Common myeloid progenitor, CD34-positive (primary cell): ENCODE measurements at regions not wholly inside any gene's neighbourhood (a gene's known extent, or its start where the extent isn't known, plus 50 kb on each side); places are given as distances from the start of the nearest gene placed in this dataset.

Source experiments
- CTCF ChIA-PET: fragments of 350-600 bp; sonication (Branson Sonifier 250); formaldehyde crosslinking; loops from one replicate; lab custom pipeline; 2021; ENCODE audit warnings: antibody characterized with exemption; lab: Charles Lee
- POLR2A ChIA-PET: fragments of 350-600 bp; sonication (Branson Sonifier 250); formaldehyde crosslinking; loops from one replicate; lab custom pipeline; 2021; ENCODE audit warnings: antibody characterized with exemption; lab: Charles Lee
- DNase-seq, 3 donors: peaks; one replicate each; pipeline versions ENCODE4 v3.0.0 to v3.0.0-alpha.2; 2013
- H3K27ac ChIP-seq, 2 experiments: 1 replicate in 1 of 2; 2 replicates in 1 of 2; pipeline ENCODE4 v1.7.0; 2013; ENCODE audit warnings: inconsistent platforms in 2 of 2, low read length in 2 of 2, mild to moderate bottlenecking in 2 of 2, low read depth in 1 of 2, moderate library complexity in 1 of 2; ENCODE audit not compliant: severe bottlenecking in 2 of 2, insufficient read depth in 1 of 2, poor library complexity in 1 of 2
- H3K27me3 ChIP-seq, 5 experiments: replicated peaks in 2 of 5; 1 replicate in 3 of 5; 2 replicates in 2 of 5; pipeline versions ENCODE4 v1.6.1 to v1.7.0; 2013; ENCODE audit warnings: low read length in 4 of 5, mild to moderate bottlenecking in 2 of 5, moderate library complexity in 2 of 5, inconsistent platforms in 1 of 5; ENCODE audit not compliant: insufficient read depth in 5 of 5, control insufficient read depth in 4 of 5
- H3K36me3 ChIP-seq, 4 experiments: 1 replicate in 2 of 4; 2 replicates in 2 of 4; pipeline versions ENCODE4 v1.6.1 to v1.7.0; 2013; ENCODE audit warnings: low read length in 3 of 4, control low read depth in 1 of 4, mild to moderate bottlenecking in 1 of 4; ENCODE audit not compliant: control insufficient read depth in 4 of 4, insufficient read depth in 4 of 4
- H3K4me1 ChIP-seq, 4 experiments: 1 replicate in 3 of 4; 2 replicates in 1 of 4; pipeline versions ENCODE4 v1.6.1 to v1.7.1; 2013; ENCODE audit warnings: low read length in 3 of 4, mild to moderate bottlenecking in 3 of 4, control low read depth in 1 of 4, inconsistent platforms in 1 of 4, moderate library complexity in 1 of 4; ENCODE audit not compliant: control insufficient read depth in 4 of 4, insufficient read depth in 4 of 4; ENCODE audit errors: control extremely low read depth in 1 of 4
- H3K4me3 ChIP-seq, 7 experiments: 1 replicate in 4 of 7; 2 replicates in 3 of 7; pipeline versions ENCODE4 v1.5.1 to v1.7.0; 2013; ENCODE audit warnings: mild to moderate bottlenecking in 7 of 7, low read length in 6 of 7, moderate library complexity in 6 of 7, inconsistent platforms in 2 of 7, low read depth in 2 of 7, control low read depth in 1 of 7; ENCODE audit not compliant: insufficient read depth in 4 of 7, control insufficient read depth in 1 of 7; ENCODE audit errors: extremely low read depth in 1 of 7
- H3K9me3 ChIP-seq, 5 experiments: 1 replicate in 4 of 5; 2 replicates in 1 of 5; pipeline versions ENCODE4 v1.6.1 to v1.7.1; 2013; ENCODE audit warnings: low read length in 4 of 5, mild to moderate bottlenecking in 2 of 5, inconsistent platforms in 1 of 5, low read depth in 1 of 5, moderate library complexity in 1 of 5; ENCODE audit not compliant: control insufficient read depth in 4 of 5, insufficient read depth in 2 of 5; ENCODE audit errors: control extremely low read depth in 1 of 5
- WGBS: methylation state at CpG from one replicate; pipeline ENCODE4 v1.1.5; 2013; ENCODE audit not compliant: insufficient coverage; 5-methylcytosine and 5-hydroxymethylcytosine counted together

DNA sequence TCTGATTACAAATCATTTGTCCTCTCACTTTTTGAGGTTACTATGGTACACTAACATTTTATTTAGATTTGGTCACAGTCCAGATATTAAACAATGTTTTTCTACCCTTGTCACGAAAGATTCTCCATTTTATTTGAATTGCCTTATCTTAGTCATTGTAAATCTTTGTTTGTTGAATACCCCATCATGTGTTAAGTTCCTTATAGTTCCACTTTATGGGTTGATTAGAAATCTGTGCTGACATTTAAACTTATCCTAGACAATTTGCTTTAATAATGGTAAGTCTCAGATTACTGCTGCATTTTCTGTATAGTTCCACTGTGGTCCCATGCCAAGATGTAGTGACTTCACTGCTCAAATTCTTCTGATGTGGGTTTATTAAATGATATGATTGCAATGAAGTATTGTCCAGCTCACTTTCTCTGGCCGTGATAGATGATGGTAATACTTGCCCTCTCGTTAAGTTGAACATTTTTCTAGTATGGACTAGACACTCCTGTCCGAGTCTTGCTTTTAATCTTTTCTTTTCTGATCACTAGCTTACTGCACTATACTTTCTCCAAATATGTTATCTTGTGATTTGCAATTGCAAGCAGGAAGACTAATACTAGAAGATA lies 1107.3 kb downstream of the SLC6A15 start:
- ChIA-PET CTCF (interaction anchor here (0.5 to 1.1 kb wide), 2 partner anchors 21 to 1365 kb away, joined by 3 read pairs; no protein-coding TSS in a partner anchor), POLR2A (no interaction called here)
- H3K36me3 ChIP-seq, result no peaks in the 10 kb centered on the region
- H3K27ac ChIP-seq, result no peak overlapping the region
- WGBS, result no CpG with 5 or more reads among the region's 4 CpGs
- no peak for DNase-seq
- no peaks in the 10 kb centered on the region for H3K4me1 ChIP-seq
- H3K9me3 ChIP-seq, result no peaks in the 10 kb centered on the region
- no peaks in the 10 kb centered on the region for H3K27me3 ChIP-seq
- H3K4me3 ChIP-seq, result no peak overlapping the region

DNA sequence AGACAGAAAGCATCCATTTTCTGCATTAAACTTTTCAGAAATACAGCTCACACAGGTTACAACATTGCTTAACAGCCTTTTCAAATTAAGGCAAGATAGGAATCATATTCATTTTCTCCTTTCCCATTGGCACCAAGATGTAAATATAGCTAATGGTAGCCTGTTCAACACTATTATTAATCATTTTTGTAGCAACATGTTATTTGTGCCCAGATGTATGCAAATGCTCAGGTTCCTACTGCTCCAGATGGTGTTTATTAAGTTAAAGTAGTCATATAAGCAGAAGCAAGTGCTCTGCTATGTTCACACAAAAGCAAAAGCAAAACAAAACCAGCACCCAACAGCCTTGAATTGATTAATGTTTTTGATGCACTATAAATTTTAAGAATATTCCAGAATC lies 1110.6 kb downstream of the SLC6A15 start:
- POLR2A ChIA-PET, result no interaction called here
- CTCF ChIA-PET, result no interaction called here

DNA sequence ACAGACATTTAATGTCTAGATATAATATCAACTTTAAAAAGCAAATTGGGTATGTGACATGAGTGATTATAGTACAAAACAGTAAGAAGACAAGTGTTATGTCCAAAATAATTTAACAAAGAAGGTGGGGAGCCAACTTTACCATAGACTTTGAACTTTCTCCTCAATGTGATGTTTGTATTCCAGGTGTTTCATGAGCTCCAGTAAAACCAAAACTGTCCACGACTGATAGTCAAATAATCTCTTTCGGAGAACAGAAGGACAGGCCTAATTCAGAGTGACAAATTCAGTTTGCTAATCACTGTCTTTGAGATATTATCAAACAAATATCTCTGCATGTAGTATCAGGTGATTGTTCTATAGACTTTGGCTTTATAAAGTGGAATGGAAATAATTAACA lies 1112.6 kb downstream of the SLC6A15 start:
- DNase-seq, result no peak
- Histone ChIP-seq H3K27ac (no peak overlapping the region), H3K9me3 (no peaks in the 10 kb centered on the region), H3K4me1 (no peaks in the 10 kb centered on the region), H3K36me3 (no peaks in the 10 kb centered on the region), H3K4me3 (no peak overlapping the region), H3K27me3 (no peaks in the 10 kb centered on the region)
- WGBS, result no CpG with 5 or more reads among the region's 2 CpGs
- ChIA-PET CTCF (no interaction called here), POLR2A (no interaction called here)

More for the DNA sequence above, 1110.6 kb downstream of the SLC6A15 start:
- DNase-seq, result no peak
- Histone ChIP-seq H3K4me3 (no peak overlapping the region), H3K27ac (no peak overlapping the region), H3K4me1 (no peaks in the 10 kb centered on the region), H3K27me3 (no peaks in the 10 kb centered on the region), H3K9me3 (no peaks in the 10 kb centered on the region), H3K36me3 (no peaks in the 10 kb centered on the region)

DNA sequence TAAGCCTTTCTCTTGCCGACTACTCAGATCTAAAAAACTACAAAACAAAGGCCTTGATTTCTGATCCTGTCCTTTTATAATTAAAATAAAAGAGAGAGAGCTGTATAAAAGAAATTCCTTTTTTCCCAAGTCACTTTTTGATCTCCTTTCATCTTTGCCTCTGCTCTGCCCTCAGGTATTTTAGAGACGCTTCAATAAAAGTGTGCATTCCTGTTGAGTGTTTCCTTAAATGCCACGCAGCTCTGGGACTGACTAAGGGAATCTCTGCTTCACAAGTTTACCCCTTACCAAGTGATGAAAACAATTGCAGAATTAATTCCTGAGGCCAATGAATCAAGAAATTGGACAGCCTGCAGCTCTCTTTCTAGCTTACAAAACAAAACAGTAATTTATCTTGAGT lies 1109.8 kb downstream of the TMTC2 start:
- H3K27me3 ChIP-seq, result no peaks in the 10 kb centered on the region
- CTCF ChIA-PET, result no interaction called here
- WGBS, result no CpG with 5 or more reads among the region's 3 CpGs
- no peak overlapping the region for H3K27ac ChIP-seq
- peaks cover 0 to 1% (median 0%) of the 10 kb centered on the region in 5 experiments for H3K9me3 ChIP-seq
- POLR2A ChIA-PET, result no interaction called here
- H3K36me3 ChIP-seq, result no peaks in the 10 kb centered on the region
- no peak for DNase-seq
- H3K4me1 ChIP-seq, result no peaks in the 10 kb centered on the region
- no peak overlapping the region for H3K4me3 ChIP-seq

DNA sequence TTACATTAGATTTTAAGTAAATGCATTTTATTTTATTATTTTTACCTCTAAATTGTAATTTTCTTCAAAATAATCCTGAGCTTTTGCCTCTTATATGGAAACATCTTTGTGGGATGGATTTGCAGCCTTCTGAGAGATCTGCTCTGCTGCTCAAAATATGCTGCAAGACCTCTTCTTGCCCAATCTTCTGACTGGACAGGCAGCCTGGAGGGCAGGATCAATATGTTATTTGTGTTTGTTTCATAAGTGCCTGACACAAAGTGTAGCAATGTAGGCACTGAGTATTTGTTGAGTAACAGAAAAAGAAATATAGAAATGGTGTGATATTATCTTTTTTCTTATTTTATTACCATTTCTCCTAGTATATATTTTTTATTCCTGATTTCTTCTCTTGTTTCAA lies 1106.9 kb downstream of the TMTC2 start:
- Histone ChIP-seq H3K36me3 (no peaks in the 10 kb centered on the region), H3K27me3 (no peaks in the 10 kb centered on the region), H3K4me3 (no peak overlapping the region), H3K27ac (no peak overlapping the region), H3K9me3 (peaks cover 0 to 1% (median 0%) of the 10 kb centered on the region in 5 experiments), H3K4me1 (no peaks in the 10 kb centered on the region)
- POLR2A ChIA-PET, result no interaction called here
- CTCF ChIA-PET, result no interaction called here
- DNase-seq, result no peak

DNA sequence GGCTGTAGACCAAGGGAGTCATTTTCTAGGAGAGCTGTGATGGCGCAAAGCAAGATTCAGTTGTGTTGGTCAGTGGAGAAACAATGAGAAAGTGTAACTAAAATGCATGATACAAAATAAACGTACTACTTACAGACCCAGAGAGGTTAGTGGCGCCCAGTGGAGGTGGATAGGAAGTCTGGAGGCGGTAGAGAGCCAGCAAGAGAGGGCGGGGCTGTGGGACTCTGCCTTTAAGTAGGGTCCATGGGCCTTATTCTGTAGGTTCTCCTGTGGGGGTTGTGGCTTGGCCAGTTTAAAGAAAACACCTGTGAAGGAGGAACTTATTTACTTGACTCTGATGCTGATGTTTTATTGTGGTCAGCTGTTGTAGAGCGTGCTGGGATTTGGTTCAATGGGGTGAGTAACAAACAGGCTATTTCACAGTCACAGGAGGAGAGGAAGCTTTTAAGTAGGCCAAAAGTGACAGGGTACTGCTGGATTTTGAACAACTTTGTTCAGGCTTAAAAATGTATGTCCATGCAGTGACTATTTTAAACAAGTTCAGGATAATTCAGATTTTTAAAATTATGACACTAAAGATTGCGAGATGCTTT lies 1097.7 kb downstream of the TMTC2 start:
- DNase-seq, result no peak
- no peak overlapping the region for H3K4me3 ChIP-seq
- H3K36me3 ChIP-seq, result no peaks in the 10 kb centered on the region
- 85% methylated on average over 4 of the region's 7 CpGs for WGBS
- POLR2A ChIA-PET, result no interaction called here
- no peaks in the 10 kb centered on the region for H3K4me1 ChIP-seq
- no peaks in the 10 kb centered on the region for H3K9me3 ChIP-seq
- no peaks in the 10 kb centered on the region for H3K27me3 ChIP-seq
- CTCF ChIA-PET, result no interaction called here
- no peak overlapping the region for H3K27ac ChIP-seq

DNA sequence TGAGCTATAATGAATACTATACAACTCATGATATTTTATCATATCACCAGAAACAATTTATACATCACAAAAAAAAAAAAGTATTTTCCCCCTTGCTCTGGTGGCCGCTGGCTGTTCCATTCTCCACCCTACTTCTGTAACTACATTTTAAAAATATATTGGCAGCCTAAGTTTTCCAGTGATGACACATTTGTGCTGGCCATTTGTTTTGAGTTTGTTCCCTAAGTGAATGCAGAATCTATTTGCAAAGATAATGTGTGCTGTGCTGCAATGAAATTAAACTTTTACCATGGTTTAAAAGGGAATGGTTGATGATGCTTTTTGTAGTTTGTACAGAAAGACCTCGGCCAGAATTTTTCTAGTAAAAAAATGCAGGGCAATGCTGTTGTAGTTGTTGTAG lies 1092.8 kb downstream of the TMTC2 start:
- Histone ChIP-seq H3K27me3 (no peaks in the 10 kb centered on the region), H3K27ac (no peak overlapping the region), H3K4me3 (no peak overlapping the region), H3K4me1 (no peaks in the 10 kb centered on the region), H3K9me3 (no peaks in the 10 kb centered on the region), H3K36me3 (no peaks in the 10 kb centered on the region)
- ChIA-PET POLR2A (no interaction called here), CTCF (no interaction called here)
- 100% methylated on average over 1 of the region's 2 CpGs for WGBS
- no peak for DNase-seq
